ENCODE measurements at regions not wholly inside any gene's neighbourhood (a gene's known extent, or its start where the extent isn't known, plus 50 kb on each side); places are given as distances from the start of the nearest gene placed in this dataset.

DNA sequence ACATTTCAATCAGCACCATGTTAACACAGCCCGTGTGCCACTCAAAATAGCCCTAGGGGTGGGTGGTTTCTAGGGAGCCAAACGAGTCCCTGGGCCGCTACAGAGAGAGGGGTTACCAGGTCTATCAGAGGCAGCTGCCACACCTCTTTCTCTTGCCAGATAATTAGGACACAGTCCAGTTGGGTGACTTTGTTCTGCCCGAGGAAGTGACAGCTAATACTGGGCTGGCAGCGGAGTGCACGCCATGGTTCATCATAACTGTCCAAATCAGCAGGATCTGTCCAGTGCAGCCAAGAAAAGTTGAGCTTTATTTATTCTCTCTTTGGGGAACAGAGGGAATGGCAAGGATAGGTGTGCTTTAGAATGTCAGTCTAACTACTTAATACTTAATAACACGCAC is 583.8 kb downstream of the BRINP1 start:
- no peak for DNase-seq

DNA sequence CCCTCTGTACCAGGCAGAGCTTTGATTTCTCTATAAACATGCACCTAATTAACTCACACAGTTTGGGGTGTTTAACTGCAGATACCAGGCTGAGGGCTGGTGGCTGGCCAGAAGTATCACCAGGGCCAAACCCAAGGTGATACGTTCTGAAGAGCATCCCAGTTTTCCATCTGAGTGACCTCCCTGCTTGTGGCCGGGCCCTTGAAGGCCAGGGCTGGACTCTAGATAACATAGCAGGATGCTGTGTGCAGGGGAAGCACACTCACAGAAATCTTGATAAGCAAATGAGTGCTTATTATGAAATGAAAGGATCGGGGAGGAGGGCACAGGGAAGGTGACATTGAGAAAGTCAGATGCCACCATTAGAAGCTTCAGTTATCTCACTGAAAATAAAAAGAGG is 582.4 kb downstream of the BRINP1 start:
- no peak for DNase-seq

DNA sequence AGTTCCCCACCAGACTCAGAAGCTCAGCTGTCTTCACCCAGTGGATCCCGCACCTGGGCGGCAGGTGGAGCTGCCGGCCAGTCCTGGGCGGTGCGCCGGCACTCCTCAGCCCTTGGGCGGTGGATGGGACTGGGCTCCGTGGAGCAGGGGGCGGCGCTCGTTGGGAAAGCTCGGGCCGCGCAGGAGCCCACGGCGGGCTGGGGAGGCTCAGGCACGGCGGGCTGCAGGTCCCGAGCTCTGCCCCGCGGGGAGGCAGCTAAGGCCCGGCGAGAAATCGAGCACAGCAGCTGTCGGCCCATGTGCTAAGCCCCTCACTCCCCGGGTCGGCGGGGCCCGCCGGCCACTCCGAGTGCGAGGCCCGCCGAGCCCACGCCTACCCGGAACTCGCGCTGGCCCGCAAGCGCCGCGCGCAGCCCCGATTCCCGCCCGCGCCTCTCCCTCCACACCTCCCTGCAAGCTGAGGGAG is 560.0 kb downstream of the BRINP1 start:
- DNase-seq = no peak

DNA sequence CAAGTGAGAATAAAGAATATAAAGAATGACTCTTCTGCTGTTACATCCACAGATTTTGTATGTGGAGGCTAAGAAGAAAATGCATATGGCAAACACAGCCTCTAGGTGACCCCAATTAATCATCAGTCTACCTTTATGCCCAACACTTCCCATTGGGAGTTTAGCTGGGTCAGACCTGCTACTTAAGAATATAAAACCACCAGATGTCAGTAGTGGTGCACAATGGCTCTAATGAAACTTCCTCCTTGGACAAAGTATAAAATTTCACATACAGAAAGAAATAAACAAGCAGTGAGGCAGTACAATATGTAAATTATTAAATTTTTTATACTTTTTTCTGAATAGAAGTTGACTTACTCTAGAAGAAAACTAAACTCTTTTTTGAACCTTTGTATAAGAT is 539.9 kb downstream of the BRINP1 start:
- no peak for DNase-seq

DNA sequence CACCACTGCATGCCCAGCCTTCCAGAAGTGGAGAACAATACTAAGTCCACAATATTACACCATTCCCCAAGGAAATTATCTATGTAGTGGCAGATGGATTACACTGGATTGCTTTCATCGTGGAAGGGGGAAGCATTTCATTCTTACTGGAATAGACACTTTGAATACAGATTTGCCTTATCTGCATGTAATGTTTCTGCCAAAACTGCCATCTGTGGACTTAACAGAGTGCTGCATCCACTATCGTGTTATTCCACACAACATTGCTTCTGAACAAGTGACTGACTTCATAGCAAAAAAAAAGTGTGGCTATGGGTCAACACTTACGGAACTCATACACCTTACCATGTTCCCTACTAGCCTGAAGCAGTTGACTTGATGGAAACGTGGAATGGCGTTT is 536.9 kb downstream of the BRINP1 start:
- no peak for DNase-seq

DNA sequence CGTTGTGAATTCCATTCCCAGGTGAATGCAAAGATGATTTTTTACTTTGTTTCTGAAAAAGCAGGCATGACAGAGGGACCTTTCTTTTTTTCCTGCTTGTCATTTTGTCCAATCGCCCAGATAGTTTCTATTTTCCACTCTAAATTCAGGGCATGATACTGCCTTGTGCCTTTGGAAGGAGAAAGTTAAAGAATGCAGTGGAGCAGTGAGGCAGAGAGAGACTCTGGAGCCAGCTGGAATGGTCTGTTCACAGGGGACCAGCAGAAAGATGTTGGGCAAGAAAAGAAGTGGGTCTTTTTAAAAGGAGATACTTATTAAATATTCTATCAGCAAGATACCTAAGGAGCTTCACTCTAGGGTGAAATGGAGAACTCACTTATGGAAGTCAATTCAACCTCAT is 532.3 kb downstream of the BRINP1 start:
- DNase-seq = no peak

DNA sequence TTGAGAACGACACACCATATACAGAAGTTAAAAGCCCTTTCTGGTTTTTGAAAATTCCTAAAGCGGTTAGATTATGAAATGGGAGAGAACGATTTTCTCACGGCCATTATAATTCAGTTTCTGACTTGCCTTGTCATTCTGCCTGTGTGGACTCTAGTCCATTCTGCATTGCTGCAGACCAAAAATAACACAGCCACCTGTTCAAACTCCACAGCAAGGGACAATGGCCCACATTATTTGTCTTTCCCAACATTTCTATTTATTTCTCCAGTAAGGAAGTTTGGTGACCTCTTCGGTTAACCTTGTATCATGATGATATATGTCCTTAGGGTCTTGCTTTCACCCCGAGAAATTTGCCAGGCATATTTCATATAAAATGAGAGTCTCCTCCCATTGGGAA is 497.7 kb downstream of the BRINP1 start:
- DNase-seq = no peak

DNA sequence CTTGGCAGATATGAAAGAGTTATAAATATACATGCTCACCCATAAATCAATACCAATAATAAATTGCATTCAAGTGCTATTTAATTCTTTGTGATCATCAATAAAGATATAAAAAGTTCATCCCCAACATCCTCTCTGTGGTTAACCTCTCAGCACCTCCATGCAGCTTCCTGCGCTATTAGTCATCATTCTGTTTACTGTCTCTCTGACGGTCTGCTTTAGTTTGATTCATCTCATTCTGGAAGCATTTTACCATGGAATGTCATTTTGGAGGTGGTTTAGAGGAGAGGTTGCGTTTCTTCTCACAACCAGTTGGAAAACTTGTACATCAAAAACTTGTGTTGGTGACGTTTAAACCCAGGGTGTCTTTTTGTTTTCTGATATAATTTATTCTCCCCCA is 486.6 kb downstream of the BRINP1 start:
- DNase-seq = no peak

DNA sequence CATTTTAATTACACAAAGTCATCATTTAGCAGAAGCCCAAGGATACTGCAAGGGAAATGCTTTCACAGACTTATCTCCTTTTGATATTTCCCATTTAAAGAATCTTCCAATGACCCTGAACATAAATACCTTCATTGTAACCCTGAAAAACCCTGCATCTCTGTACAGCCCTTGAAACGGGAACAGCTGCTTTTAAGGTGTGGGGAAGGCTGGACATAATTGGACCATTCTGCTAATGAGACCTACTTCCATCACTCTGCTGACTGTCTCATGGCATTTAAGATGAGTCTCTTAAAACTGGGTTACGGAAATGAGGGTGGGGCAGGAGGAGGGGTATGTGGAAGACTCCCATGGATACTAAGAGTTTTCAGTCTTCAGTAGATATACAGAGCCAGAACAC is 485.8 kb downstream of the BRINP1 start:
- DNase-seq = no peak

DNA sequence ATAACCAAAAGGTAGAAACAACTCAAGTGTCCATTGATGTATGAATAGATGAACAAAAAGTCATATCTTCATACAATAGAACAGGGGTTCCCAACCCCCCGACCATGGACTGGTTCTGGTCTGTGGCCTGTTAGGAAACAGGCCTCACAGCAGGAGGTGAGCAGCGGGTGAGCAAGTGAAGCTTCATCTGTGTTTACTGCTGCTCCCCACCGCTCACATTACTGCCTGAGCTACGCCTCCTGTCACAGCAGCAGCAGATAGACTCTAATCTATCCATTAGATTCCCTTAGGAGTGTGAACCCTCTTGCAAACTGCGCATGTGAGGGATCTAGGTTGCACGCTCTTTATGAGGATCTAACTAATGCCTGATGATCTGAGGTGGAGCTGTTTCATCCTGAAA is 478.0 kb downstream of the BRINP1 start:
- DNase-seq = no peak

DNA sequence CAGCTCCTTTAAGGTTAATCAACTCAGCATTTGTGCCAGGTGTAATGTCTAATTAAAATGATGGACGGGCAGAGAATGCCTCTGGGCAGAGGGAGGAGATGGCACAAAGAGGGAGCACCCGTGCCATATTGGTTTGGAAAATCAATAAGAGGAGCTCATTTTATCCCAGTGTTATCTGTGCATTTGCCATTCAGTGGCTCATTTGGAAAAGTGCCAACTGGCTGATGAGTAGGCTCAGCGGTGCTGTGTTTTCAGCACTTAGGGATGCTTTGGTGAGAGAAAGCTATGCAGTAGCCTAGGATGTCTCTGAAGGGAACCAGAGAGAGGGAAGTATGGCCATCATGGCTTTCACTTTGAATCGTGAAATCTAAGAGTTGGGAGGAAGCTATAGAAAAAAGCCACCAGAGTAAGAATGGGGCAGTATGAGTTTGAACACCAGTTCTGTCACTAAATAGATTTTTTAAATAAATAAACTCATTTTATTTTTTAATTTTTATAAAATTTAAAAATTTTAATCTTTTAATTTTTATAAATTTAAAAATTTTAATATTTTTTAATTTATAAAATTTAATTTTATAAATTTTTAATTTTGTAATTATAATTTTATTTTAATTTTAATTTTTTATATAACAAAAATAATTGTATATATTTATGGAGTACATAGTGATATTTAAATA is 472.8 kb downstream of the BRINP1 start:
- no peak for DNase-seq

DNA sequence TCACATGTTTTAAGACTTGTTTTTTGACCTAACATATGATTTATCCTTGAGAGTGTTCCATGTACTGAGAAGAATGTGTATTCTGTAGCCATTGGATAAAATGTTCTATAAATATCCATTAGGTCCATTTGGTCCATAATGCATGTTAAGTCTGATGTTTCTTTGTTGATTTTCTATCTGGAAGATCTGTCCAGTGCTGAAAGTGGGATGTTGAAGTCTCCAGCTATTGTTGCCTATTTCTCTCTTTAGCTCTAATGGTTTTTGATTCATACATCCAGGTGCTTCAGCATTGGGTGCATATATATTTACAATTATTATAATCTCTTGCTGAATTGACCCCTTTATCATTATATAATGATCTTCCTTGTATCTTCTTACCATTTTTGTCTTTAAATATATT is 451.1 kb downstream of the BRINP1 start:
- DNase-seq = no peak

DNA sequence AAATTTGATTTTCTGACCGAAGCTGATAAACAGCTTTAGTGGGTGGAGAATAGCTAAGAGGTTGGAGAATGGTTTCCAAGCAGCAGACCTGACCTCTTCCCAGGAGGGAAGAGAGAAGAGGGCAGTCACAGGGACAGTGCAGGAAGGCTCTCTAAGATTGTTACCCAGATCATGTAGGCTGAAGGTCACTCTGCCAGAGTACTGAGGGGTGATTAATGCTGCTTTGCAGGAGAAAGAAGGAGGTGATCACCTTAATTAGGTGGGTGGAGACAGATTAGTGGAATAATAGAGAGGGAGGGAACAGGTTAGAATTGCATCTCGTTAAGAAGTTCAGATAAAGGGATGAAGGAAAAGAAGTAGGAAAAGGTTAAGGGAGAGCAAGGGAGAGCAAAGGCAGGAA is 440.5 kb downstream of the BRINP1 start:
- DNase-seq = no peak

DNA sequence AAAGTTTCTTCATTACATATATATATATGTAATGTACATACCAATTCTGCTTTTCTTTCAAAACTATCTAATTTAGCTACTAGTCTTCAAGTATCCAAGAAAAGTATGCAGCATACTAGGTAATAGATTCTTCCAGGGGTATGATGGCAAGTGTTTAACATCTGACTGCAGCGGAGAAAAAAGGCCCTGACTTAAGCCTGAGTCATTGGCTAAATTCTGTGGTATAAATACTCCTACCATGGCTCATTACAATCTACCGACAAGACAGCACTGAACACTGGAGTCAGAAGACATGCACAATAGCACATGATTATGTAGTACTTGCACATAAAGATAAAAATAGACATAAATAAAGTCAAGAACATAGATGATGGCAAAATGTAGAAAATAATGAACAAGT is 439.9 kb downstream of the BRINP1 start:
- no peak for DNase-seq

DNA sequence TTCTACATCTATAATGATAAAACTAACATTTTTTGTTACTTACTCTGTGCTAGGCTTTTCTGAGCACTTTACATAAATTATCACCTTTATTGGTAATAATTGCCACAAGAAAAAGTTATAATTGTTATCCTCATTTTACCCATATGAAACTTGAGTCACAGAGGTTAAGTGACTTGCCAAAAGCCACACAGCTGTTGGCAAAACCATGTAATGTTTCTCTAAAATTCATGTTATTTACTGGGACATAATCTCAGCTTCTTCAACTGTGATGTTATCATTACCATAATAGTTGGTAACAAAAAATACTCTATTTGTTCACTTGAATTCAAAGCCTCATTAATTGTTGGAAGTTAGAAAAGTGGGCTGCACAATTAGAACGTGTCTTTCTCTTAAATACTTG is 437.3 kb downstream of the BRINP1 start:
- no peak for DNase-seq

DNA sequence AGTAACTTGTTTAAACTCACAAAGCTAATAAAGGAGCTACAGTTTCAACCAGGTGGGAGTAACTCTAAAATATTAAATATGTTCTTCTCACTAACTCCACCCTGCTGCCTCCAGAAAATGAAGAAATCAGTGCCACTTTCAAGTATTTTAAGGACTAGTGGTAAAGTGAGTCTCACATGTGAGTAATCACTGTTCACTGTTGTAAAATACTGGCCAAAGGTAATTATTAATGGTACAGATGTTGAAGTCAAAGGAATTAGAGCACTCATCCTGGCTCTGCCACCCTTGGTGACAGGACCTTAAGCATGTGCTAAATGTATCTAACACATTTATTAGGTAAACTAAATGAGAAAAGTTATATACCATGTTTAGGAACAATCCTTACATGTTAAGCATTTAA is 430.7 kb downstream of the BRINP1 start:
- DNase-seq = no peak

DNA sequence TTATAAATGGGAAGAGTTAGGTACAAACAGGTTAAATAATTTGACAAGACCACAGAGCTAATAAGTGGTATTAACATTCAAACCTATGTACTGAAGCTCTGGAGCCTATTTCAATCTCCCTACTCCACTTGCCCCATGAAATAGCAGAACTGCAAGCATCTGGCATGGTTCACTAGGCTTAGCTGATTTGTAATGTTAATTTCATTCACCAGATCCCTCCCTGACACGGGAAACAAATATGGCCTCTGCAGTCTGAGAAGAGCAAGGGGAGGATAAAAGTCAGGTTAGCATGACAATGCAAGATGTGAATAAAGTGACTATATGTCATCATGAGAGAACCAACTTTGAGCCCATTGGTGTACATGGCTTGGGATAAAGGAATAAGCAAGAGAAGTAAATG is 428.8 kb downstream of the BRINP1 start:
- no peak for DNase-seq

DNA sequence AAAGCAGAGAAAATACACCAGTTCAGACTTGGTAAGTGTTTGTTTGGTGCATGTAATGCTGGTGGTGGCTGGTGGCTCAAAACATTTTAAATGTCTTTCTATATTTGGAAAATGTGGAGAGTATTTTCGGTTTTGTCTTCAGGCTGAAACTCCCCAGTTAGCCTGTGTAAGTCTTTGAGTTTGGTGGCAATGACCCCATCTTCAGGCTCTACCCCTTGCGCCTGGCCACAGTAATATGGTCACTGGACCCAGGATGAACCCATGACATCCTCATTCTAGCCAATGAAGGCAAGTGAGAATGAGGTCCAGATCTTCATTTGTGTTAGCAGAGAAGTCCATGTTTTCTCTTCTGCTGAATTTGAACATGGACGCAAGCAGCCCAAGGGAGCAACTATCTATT is 422.6 kb downstream of the BRINP1 start:
- no peak for DNase-seq

DNA sequence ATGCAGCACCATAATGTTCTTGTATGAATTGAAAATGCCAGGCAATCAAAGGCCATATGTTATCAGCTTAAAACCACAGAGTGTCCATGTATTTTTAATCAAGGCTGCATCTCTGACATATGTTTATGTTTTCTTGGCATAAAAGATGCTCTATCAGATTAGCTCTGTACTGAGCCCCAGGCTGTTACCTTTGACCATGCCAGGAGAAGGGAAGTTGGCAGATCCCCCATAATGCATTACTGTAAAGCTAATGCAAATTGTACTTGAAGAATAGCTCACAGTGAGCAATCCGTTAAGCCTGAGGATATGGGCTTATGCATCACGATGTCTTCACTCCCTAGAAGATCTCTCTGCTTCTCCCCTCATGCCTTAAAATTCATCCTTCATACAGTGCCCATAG is 414.4 kb downstream of the BRINP1 start:
- no peak for DNase-seq

DNA sequence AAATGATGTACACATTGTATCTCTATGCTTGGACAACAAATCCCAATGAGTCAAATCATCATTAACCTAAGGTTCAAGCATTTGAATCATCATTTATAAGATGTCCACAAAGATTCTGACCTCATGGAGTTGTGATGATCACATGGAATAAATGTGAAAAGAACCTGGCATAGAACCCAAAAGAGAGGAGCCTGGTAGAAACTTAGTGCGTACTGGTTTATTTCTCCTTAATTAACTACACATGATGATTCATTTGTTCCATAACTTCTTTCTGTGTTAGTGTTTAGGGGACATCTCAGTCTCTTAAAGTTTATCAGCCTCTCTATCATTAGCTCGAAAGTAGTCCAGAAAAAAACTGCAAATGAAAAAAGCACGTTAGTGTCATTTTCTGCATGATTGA is 411.6 kb downstream of the BRINP1 start:
- no peak for DNase-seq

DNA sequence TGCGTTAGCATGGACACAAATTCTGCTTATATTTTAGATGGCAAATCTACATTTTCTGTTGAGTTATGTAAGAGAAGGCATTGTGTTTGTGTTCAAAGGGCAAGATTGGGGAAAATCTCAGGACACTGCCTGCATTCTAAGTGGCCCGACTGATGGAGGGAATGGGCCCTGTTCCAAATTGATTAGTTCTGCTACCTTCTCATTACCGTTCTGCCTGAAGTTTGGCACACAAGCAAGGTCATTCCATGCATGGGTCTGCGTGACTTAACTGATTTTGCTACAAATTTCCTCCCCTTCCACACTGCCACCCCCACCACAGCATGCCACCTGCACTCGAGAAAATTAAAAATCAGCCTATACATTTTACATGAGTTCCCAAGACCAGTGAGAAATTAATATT is 409.9 kb downstream of the BRINP1 start:
- no peak for DNase-seq

DNA sequence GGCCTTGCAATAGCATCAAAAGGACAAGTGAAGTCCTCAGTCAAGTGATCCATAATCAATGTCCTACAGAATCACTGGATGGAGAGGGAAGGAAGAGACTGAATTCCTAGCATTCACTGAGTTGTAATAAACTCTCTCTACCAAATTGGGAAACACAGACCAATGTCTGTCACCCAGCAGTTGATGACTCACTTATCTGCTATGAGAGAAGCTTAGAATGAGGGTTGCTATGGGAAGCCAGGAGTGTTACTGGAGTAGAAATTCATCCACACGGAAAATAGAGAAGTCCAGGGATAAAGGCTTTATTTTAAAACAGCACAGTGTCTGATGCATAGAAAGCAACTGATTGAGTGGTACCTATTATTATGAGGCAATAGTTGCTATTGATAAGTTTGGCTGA is 407.4 kb downstream of the BRINP1 start:
- no peak for DNase-seq

DNA sequence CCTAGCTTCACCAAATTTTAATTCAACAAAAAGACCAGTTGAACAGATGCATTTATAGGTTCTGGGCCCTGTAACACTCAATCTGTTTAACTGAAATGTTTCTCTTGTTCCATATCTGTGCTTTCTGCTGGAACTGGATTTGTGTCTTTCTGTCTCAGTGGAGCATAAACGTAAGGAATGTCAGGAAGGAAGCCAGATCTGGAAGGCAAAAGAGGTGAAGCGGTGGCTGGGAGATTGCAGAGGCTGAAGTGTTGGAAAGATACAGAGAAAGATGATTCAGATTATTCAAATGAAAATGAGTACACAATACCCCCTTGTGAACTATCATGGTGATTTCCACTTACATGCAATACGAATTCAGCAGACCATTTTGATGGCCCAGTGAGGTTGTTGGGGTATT is 406.8 kb downstream of the BRINP1 start:
- DNase-seq = no peak

DNA sequence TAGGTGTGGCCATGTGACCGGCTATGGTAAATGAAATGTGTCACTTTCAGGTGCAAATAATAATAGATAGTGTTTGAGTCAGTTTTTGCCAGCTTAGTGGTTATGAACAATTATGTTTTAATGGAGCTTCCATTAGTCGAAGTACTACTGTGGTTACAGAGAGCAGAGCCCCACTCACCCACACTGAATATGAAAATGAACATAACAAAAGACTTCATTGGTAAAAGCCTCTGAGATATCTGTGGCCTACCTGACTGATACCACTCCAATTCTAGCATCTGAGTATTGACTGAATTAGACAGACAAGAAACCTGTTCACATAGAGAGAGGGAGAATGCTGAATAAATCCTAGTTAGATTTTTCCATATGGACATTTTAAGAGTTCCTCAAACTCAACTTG is 405.6 kb downstream of the BRINP1 start:
- no peak for DNase-seq

DNA sequence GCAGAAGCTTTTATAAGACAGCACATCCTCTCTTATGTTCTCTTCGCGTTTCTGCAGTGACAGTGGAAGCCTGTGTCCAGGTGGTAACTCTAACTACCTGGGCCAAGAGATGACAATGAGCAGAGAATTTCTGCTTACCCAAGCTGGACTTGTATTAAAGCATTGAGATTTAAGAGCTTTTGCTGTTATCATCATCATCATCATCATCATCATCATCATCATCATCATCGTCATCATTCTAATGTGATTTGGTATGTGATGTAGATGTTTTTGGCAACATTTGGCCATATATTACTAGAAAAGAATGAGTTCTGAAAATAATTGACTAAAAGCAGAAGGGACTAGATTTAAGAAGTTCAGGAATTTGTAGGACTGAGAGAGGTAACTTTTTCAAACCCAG is 401.3 kb downstream of the BRINP1 start:
- no peak for DNase-seq

DNA sequence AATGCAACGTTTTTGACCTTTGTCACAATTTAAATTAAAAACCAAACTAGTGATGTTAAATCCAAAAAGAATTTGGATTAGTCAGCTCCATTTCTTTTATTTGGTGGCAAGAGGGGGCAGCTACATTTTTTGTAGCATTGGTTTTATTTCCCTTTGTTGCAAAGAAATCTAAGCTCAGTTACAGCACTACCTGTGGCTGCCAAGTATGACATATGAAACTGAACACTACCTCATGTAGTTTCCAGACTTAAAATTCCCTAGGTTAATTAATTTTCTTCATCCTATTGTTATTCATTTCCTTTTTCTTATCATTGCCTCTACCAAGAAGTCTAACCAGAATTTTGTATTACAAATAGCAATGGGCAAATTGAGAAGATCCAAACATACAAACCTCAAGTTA is 393.5 kb downstream of the BRINP1 start:
- DNase-seq = no peak
